SK-N-SH (cell line): ENCODE measurements at regions not wholly inside any gene's neighbourhood (a gene's known extent, or its start where the extent isn't known, plus 50 kb on each side); places are given as distances from the start of the nearest gene placed in this dataset.

ENCODE experiments used
- CTCF ChIP-seq: fragments of 200-600 bp; sonication (generic); IDR thresholded peaks from 2 replicates; pipeline ENCODE4 v1.6.1; 2017; ENCODE audit warnings: antibody characterized with exemption, mild to moderate bottlenecking, moderate library complexity
- ELF1 ChIP-seq: IDR thresholded peaks from 2 replicates; pipeline ENCODE4 v1.4.0; 2012
- EP300 ChIP-seq, 2 experiments: IDR thresholded peaks; 2 replicates each; pipeline versions ENCODE4 v1.4.0 to v1.6.1; 2012; ENCODE audit warnings: borderline replicate concordance in 1 of 2, low read depth in 1 of 2, low read length in 1 of 2
- EZH2phosphoT487 ChIP-seq: fragments of 200-600 bp; sonication (generic); IDR thresholded peaks from 2 replicates; pipeline ENCODE4 v1.6.1; 2017; ENCODE audit warnings: low read depth, mixed run types, mild to moderate bottlenecking, antibody characterized with exemption, moderate library complexity, borderline replicate concordance
- GATA2 ChIP-seq: sonication (generic); formaldehyde crosslinking; IDR thresholded peaks from 2 replicates; pipeline ENCODE4 v1.5.0; 2020; ENCODE audit warnings: mild to moderate bottlenecking, missing genetic modification reagents
- IRF3 ChIP-seq: fragments of 150-350 bp; IDR thresholded peaks from 2 replicates; pipeline ENCODE4 v1.6.1; 2016; ENCODE audit warnings: mild to moderate bottlenecking, low read depth, low read length
- RFX5 ChIP-seq: IDR thresholded peaks from 2 replicates; pipeline ENCODE4 v1.6.1; 2012; ENCODE audit warnings: mild to moderate bottlenecking, improper control_type of control experiment, low read length
- RXRA ChIP-seq: IDR thresholded peaks from 2 replicates; pipeline ENCODE4 v1.4.0; 2012; ENCODE audit warnings: low read depth, mild to moderate bottlenecking, borderline replicate concordance
- SIN3A ChIP-seq: IDR thresholded peaks from 2 replicates; pipeline ENCODE4 v1.6.1; 2012; ENCODE audit warnings: low read depth, mild to moderate bottlenecking, low read length, moderate library complexity, borderline replicate concordance
- SMC3 ChIP-seq: IDR thresholded peaks from 2 replicates; pipeline ENCODE4 v1.6.1; 2012; ENCODE audit warnings: low read depth, low read length, improper control_type of control experiment
- TAF1 ChIP-seq: IDR thresholded peaks from 2 replicates; pipeline ENCODE4 v1.6.1; 2012; ENCODE audit warnings: low read depth, mild to moderate bottlenecking, low read length, moderate library complexity, borderline replicate concordance
- USF2 ChIP-seq: fragments of 150-350 bp; IDR thresholded peaks from 2 replicates; pipeline ENCODE4 v1.6.1; 2017; ENCODE audit warnings: antibody characterized with exemption, low read length, low read depth, borderline replicate concordance
- ZBTB33 ChIP-seq: IDR thresholded peaks from 2 replicates; pipeline ENCODE4 v1.4.0; 2012; ENCODE audit warnings: low read depth, borderline replicate concordance

- TF ChIP-seq EZH2phosphoT487 (no peak), CTCF (no peak), USF2 (no peak), SIN3A (no peak), RFX5 (no peak), TAF1 (no peak), SMC3 (no peak), GATA2 (CRISPR knock-in tag) (no peak), IRF3 (no peak), RXRA (no peak), ZBTB33 (no peak), EP300 (IDR thresholded peaks at IDR 0.05; ENCODE audit: borderline replicate concordance in 1 of 2, low read depth in 1 of 2, low read length in 1 of 2) (no peak), ELF1 (no peak)
Observed at GRCh38 chr14:28676479-28676878, 90.1 kb upstream of the FOXG1 start.
